ENCODE measurements at regions not wholly inside any gene's neighbourhood (a gene's known extent, or its start where the extent isn't known, plus 50 kb on each side); places are given as distances from the start of the nearest gene placed in this dataset.

GRCh38 chr5:91607675-91608074 lies 224.6 kb upstream of the ARRDC3 start:
- TF ChIP-seq EP300 (IDR thresholded peaks at IDR 0.05): no peak
- TF ChIP-seq POLR2A (IDR thresholded peaks at IDR 0.05): no peak
- no peak for TF ChIP-seq CTCF (IDR thresholded peaks at IDR 0.05)
